ENCODE measurements at regions not wholly inside any gene's neighbourhood (a gene's known extent, or its start where the extent isn't known, plus 50 kb on each side); places are given as distances from the start of the nearest gene placed in this dataset.
"Not testable (repeated sequence)": the region's sequence is repeated elsewhere in the genome, so short reads cannot be mapped to it uniquely, and the experiment has no call there.

- H3K27ac ChIP-seq (replicated peaks); H3K36me3 ChIP-seq; intact Hi-C loops (cut with micrococcal nuclease); H3K27me3 ChIP-seq (ENCODE audit: low read depth); H3K4me1 ChIP-seq; H3K4me3 ChIP-seq; DNase-seq; H3K9me3 ChIP-seq (replicated peaks): not testable (repeated sequence)
Observed at GRCh38 chr1:196366-196765, 255.1 kb downstream of the OR4F29 start.

- H3K27ac ChIP-seq (replicated peaks); H3K27me3 ChIP-seq (ENCODE audit: low read depth); H3K36me3 ChIP-seq; H3K4me1 ChIP-seq; H3K9me3 ChIP-seq (replicated peaks); H3K4me3 ChIP-seq; intact Hi-C loops (cut with micrococcal nuclease): not testable (repeated sequence)
- peak; percentile 26 for DNase-seq
Observed at GRCh38 chr1:191296-192049, 260.0 kb downstream of the OR4F29 start.

DNA sequence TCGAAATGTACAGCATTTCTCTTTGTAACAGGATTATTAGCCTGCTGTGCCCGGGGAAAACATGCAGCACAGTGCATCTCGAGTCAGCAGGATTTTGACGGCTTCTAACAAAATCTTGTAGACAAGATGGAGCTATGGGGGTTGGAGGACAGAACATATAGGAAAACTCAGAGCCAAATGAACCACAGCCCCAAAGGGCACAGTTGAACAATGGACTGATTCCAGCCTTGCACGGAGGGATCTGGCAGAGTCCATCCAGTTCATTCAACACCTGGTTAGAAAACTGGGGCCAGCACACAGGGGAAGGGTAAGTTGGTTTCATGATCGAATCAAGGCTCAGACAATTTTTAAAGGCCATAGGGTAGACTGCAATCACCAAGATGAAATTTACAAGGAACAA is 260.8 kb downstream of the OR4F29 start:
- H3K27me3 ChIP-seq (ENCODE audit: low read depth); DNase-seq; H3K4me3 ChIP-seq; H3K4me1 ChIP-seq; H3K27ac ChIP-seq (replicated peaks); intact Hi-C loops (cut with micrococcal nuclease); H3K36me3 ChIP-seq; H3K9me3 ChIP-seq (replicated peaks): not testable (repeated sequence)

DNA sequence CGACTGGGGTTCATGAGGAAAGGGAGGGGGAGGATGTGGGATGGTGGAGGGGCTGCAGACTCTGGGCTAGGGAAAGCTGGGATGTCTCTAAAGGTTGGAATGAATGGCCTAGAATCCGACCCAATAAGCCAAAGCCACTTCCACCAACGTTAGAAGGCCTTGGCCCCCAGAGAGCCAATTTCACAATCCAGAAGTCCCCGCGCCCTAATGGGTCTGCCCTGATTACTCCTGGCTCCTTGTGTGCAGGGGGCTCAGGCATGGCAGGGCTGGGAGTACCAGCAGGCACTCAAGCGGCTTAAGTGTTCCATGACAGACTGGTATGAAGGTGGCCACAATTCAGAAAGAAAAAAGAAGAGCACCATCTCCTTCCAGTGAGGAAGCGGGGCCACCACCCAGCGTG is 261.6 kb downstream of the OR4F29 start:
- DNase-seq; H3K4me1 ChIP-seq; intact Hi-C loops (cut with micrococcal nuclease); H3K27me3 ChIP-seq (ENCODE audit: low read depth); H3K36me3 ChIP-seq; H3K27ac ChIP-seq (replicated peaks); H3K9me3 ChIP-seq (replicated peaks); H3K4me3 ChIP-seq: not testable (repeated sequence)

DNA sequence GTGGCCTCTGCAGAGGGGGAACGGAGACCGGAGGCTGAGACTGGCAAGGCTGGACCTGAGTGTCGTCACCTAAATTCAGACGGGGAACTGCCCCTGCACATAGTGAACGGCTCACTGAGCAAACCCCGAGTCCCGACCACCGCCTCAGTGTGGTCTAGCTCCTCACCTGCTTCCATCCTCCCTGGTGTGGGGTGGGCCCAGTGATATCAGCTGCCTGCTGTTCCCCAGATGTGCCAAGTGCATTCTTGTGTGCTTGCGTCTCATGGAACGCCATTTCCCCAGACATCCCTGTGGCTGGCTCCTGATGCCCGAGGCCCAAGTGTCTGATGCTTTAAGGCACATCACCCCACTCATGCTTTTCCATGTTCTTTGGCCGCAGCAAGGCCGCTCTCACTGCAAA is 262.2 kb downstream of the OR4F29 start:
- H3K4me1 ChIP-seq; H3K9me3 ChIP-seq (replicated peaks); intact Hi-C loops (cut with micrococcal nuclease); DNase-seq; H3K27ac ChIP-seq (replicated peaks); H3K36me3 ChIP-seq; H3K4me3 ChIP-seq; H3K27me3 ChIP-seq (ENCODE audit: low read depth): not testable (repeated sequence)

DNA sequence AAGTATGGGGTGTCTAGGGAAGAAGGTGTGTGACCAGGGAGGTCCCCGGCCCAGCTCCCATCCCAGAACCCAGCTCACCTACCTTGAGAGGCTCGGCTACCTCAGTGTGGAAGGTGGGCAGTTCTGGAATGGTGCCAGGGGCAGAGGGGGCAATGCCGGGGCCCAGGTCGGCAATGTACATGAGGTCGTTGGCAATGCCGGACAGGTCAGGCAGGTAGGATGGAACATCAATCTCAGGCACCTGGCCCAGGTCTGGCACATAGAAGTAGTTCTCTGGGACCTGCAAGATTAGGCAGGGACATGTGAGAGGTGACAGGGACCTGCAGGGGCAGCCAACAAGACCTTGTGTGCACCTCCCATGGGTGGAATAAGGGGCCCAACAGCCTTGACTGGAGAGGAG is 264.2 kb downstream of the OR4F29 start:
- H3K36me3 ChIP-seq; H3K9me3 ChIP-seq (replicated peaks); H3K27ac ChIP-seq (replicated peaks); H3K4me3 ChIP-seq; H3K4me1 ChIP-seq; intact Hi-C loops (cut with micrococcal nuclease); H3K27me3 ChIP-seq (ENCODE audit: low read depth); DNase-seq: not testable (repeated sequence)

- H3K4me3 ChIP-seq; H3K36me3 ChIP-seq; DNase-seq; H3K27me3 ChIP-seq (ENCODE audit: low read depth); intact Hi-C loops (cut with micrococcal nuclease); H3K27ac ChIP-seq (replicated peaks); H3K4me1 ChIP-seq; H3K9me3 ChIP-seq (replicated peaks): not testable (repeated sequence)
Observed at GRCh38 chr1:186691-187131, 264.8 kb downstream of the OR4F29 start.

DNA sequence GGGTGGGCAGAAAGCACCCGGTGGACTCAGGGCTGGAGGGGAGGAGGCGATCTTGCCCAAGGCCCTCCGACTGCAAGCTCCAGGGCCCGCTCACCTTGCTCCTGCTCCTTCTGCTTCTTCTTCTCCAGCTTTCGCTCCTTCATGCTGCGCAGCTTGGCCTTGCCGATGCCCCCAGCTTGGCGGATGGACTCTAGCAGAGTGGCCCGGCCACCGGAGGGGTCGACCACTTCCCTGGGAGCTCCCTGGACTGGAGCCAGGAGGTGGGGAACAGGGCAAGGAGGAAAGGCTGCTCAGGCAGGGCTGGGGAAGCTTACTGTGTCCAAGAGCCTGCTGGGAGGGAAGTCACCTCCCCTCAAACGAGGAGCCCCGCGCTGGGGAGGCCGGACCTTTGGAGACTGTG is 265.3 kb downstream of the OR4F29 start:
- H3K27me3 ChIP-seq (ENCODE audit: low read depth); H3K4me1 ChIP-seq; DNase-seq; H3K36me3 ChIP-seq; H3K27ac ChIP-seq (replicated peaks); H3K4me3 ChIP-seq; H3K9me3 ChIP-seq (replicated peaks); intact Hi-C loops (cut with micrococcal nuclease): not testable (repeated sequence)

GRCh38 chr1:185526-185925 is 266.0 kb downstream of the OR4F29 start:
- H3K36me3 ChIP-seq; H3K4me1 ChIP-seq; H3K27ac ChIP-seq (replicated peaks); H3K9me3 ChIP-seq (replicated peaks); intact Hi-C loops (cut with micrococcal nuclease); DNase-seq; H3K4me3 ChIP-seq; H3K27me3 ChIP-seq (ENCODE audit: low read depth): not testable (repeated sequence)

GRCh38 chr1:184336-184686 is 267.2 kb downstream of the OR4F29 start:
- H3K4me1 ChIP-seq; H3K4me3 ChIP-seq; H3K9me3 ChIP-seq (replicated peaks); H3K36me3 ChIP-seq; H3K27me3 ChIP-seq (ENCODE audit: low read depth); H3K27ac ChIP-seq (replicated peaks); DNase-seq; intact Hi-C loops (cut with micrococcal nuclease): not testable (repeated sequence)

DNA sequence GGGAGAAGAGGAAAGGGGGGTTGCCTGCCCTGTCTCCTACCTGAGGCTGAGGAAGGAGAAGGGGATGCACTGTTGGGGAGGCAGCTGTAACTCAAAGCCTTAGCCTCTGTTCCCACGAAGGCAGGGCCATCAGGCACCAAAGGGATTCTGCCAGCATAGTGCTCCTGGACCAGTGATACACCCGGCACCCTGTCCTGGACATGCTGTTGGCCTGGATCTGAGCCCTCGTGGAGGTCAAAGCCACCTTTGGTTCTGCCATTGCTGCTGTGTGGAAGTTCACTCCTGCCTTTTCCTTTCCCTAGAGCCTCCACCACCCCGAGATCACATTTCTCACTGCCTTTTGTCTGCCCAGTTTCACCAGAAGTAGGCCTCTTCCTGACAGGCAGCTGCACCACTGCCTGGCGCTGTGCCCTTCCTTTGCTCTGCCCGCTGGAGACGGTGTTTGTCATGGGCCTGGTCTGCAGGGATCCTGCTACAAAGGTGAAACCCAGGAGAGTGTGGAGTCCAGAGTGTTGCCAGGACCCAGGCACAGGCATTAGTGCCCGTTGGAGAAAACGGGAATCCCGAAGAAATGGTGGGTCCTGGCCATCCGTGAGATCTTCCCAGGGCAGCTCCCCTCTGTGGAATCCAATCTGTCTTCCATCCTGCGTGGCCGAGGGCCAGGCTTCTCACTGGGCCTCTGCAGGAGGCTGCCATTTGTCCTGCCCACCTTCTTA is 267.7 kb downstream of the OR4F29 start:
- H3K9me3 ChIP-seq (replicated peaks); H3K36me3 ChIP-seq; H3K27me3 ChIP-seq (ENCODE audit: low read depth); H3K4me3 ChIP-seq; H3K4me1 ChIP-seq; DNase-seq; intact Hi-C loops (cut with micrococcal nuclease); H3K27ac ChIP-seq (replicated peaks): not testable (repeated sequence)

DNA sequence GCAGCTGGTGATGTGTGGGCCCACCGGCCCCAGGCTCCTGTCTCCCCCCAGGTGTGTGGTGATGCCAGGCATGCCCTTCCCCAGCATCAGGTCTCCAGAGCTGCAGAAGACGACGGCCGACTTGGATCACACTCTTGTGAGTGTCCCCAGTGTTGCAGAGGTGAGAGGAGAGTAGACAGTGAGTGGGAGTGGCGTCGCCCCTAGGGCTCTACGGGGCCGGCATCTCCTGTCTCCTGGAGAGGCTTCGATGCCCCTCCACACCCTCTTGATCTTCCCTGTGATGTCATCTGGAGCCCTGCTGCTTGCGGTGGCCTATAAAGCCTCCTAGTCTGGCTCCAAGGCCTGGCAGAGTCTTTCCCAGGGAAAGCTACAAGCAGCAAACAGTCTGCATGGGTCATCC is 268.4 kb downstream of the OR4F29 start:
- H3K27me3 ChIP-seq (ENCODE audit: low read depth); H3K9me3 ChIP-seq (replicated peaks); H3K27ac ChIP-seq (replicated peaks); H3K4me1 ChIP-seq; intact Hi-C loops (cut with micrococcal nuclease); DNase-seq; H3K36me3 ChIP-seq; H3K4me3 ChIP-seq: not testable (repeated sequence)

DNA sequence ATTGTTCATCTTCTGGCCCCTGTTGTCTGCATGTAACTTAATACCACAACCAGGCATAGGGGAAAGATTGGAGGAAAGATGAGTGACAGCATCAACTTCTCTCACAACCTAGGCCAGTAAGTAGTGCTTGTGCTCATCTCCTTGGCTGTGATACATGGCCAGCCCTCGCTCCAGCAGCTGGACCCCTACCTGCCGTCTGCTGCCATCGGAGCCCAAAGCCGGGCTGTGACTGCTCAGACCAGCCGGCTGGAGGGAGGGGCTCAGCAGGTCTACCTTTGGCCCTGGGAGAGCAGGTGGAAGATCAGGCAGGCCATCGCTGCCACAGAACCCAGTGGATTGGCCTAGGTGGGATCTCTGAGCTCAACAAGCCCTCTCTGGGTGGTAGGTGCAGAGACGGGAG is 268.8 kb downstream of the OR4F29 start:
- H3K27ac ChIP-seq (replicated peaks); intact Hi-C loops (cut with micrococcal nuclease); H3K9me3 ChIP-seq (replicated peaks); H3K4me1 ChIP-seq; DNase-seq; H3K36me3 ChIP-seq; H3K4me3 ChIP-seq; H3K27me3 ChIP-seq (ENCODE audit: low read depth): not testable (repeated sequence)

All from left ventricle myocardium inferior (tissue), 1 donor.